Mesendoderm (in vitro differentiated cells): ENCODE measurements at regions not wholly inside any gene's neighbourhood (a gene's known extent, or its start where the extent isn't known, plus 50 kb on each side); places are given as distances from the start of the nearest gene placed in this dataset.
"Not testable (repeated sequence)": the region's sequence is repeated elsewhere in the genome, so short reads cannot be mapped to it uniquely, and the experiment has no call there.

Source experiments
- DNase-seq: peaks from one replicate; pipeline ENCODE4 v3.0.0; 2013
- H2AK5ac ChIP-seq: 2 replicates; pipeline ENCODE4 v1.6.1; 2013; ENCODE audit warnings: low read length, inconsistent platforms
- H2BK120ac ChIP-seq: 2 replicates; pipeline ENCODE4 v1.6.1; 2013; ENCODE audit warnings: low read depth, mild to moderate bottlenecking, low read length, moderate library complexity, mixed read lengths
- H2BK15ac ChIP-seq: replicated peaks from 2 replicates; pipeline ENCODE4 v1.6.1; 2013; ENCODE audit warnings: low read depth, mild to moderate bottlenecking, moderate library complexity
- H2BK5ac ChIP-seq: 2 replicates; pipeline ENCODE4 v1.6.1; 2013; ENCODE audit warnings: low read length, inconsistent platforms
- H3K18ac ChIP-seq: 2 replicates; pipeline ENCODE4 v1.6.1; 2013; ENCODE audit warnings: mild to moderate bottlenecking, low read length, mixed read lengths
- H3K23ac ChIP-seq: one replicate; pipeline ENCODE4 v1.6.1; 2013; ENCODE audit warnings: low read length
- H3K27ac ChIP-seq: 2 replicates; pipeline ENCODE4 v1.5.1; 2013; ENCODE audit warnings: low read depth, mild to moderate bottlenecking, inconsistent platforms, low read length, moderate library complexity
- H3K27me3 ChIP-seq: 2 replicates; pipeline ENCODE4 v1.6.1; 2013; ENCODE audit warnings: low read length, control low read depth, mild to moderate bottlenecking, inconsistent platforms; ENCODE audit not compliant: insufficient read depth, poor library complexity
- H3K36me3 ChIP-seq: 2 replicates; pipeline ENCODE4 v1.6.1; 2013; ENCODE audit warnings: low read length, inconsistent platforms; ENCODE audit not compliant: control insufficient read depth, insufficient read depth
- H3K4ac ChIP-seq: one replicate; pipeline ENCODE4 v1.6.1; 2013; ENCODE audit warnings: low read depth, mild to moderate bottlenecking, low read length, moderate library complexity
- H3K4me1 ChIP-seq: 2 replicates; pipeline ENCODE4 v1.6.1; 2013; ENCODE audit warnings: low read depth, low read length, inconsistent platforms; ENCODE audit not compliant: control insufficient read depth
- H3K4me2 ChIP-seq: 2 replicates; pipeline ENCODE4 v1.6.1; 2013; ENCODE audit warnings: low read length
- H3K4me3 ChIP-seq: 2 replicates; pipeline ENCODE4 v1.5.1; 2013; ENCODE audit warnings: mild to moderate bottlenecking, low read length
- H3K56ac ChIP-seq: one replicate; pipeline ENCODE4 v1.6.1; 2013; ENCODE audit warnings: low read length
- H3K79me1 ChIP-seq: 2 replicates; pipeline ENCODE4 v1.6.1; 2013; ENCODE audit warnings: low read length, inconsistent platforms
- H3K79me2 ChIP-seq: 2 replicates; pipeline ENCODE4 v1.6.1; 2013; ENCODE audit warnings: mild to moderate bottlenecking, low read length; ENCODE audit not compliant: control insufficient read depth, insufficient read depth
- H3K9ac ChIP-seq: 2 replicates; pipeline ENCODE4 v1.6.1; 2013; ENCODE audit warnings: low read length, inconsistent platforms
- H4K5ac ChIP-seq: one replicate; pipeline ENCODE4 v1.6.1; 2013; ENCODE audit warnings: low read length
- H4K8ac ChIP-seq: one replicate; pipeline ENCODE4 v1.6.1; 2013; ENCODE audit warnings: low read depth, mild to moderate bottlenecking, control low read depth, low read length, moderate library complexity
- WGBS: extraction: QIAGEN DNeasy Blood & Tissue Kit; methylation state at CpG from one replicate; pipeline ENCODE4 v1.1.7; 2013; ENCODE audit warnings: low lambda C conversion rate, missing lambda C conversion rate; ENCODE audit not compliant: insufficient coverage; ENCODE audit errors: extremely low coverage; 5-methylcytosine and 5-hydroxymethylcytosine counted together

DNA sequence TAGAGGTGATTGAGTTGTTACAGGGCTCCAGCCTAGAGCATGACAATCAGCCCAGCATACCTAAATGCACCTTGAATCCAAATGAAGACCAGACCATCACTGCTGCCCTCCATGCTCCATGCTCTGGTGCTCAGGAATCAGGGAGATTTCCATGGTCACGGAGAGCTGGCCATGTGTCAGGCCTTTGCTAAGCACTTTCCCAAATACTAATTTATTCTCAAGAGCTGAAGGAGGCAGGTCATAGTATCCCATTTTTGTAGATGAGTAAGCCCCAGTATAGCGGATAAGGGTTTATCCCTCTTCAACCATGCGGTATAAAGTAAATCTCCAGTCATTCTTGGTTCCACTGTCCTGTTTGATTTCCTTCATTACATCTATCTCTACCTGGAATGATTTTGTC lies 240.8 kb downstream of the TFAP2A start:
- no peaks in the 10 kb centered on the region for H3K4me1 ChIP-seq
- H3K27me3 ChIP-seq, result no peaks in the 10 kb centered on the region
- H3K4me3 ChIP-seq, result no peak overlapping the region
- no CpG with 5 or more reads among the region's 3 CpGs for WGBS
- H3K79me2 ChIP-seq, result no peaks in the 10 kb centered on the region
- H3K9ac ChIP-seq, result no peak overlapping the region
- no peak overlapping the region for H3K27ac ChIP-seq
- no peak overlapping the region for H2BK15ac ChIP-seq
- H2BK120ac ChIP-seq, result no peak overlapping the region
- H4K5ac ChIP-seq, result no peak overlapping the region
- no peak overlapping the region for H3K23ac ChIP-seq
- no peak overlapping the region for H2AK5ac ChIP-seq
- no peaks in the 10 kb centered on the region for H3K79me1 ChIP-seq
- no peaks in the 10 kb centered on the region for H3K36me3 ChIP-seq
- no peak overlapping the region for H3K4me2 ChIP-seq
- H3K18ac ChIP-seq, result no peak overlapping the region
- no peak overlapping the region for H2BK5ac ChIP-seq
- no peak overlapping the region for H3K56ac ChIP-seq
- DNase-seq, result no peak
- H3K4ac ChIP-seq, result no peak overlapping the region
- H4K8ac ChIP-seq, result no peak overlapping the region

GRCh38 chr6:10171706-10172105 lies 243.2 kb downstream of the TFAP2A start:
- not testable (repeated sequence) for H3K18ac ChIP-seq, H3K27ac ChIP-seq, H4K8ac ChIP-seq, H3K56ac ChIP-seq, H3K36me3 ChIP-seq, H3K27me3 ChIP-seq, DNase-seq, H3K9ac ChIP-seq, H3K4ac ChIP-seq, H3K4me2 ChIP-seq, H3K23ac ChIP-seq, H3K4me3 ChIP-seq, H2BK5ac ChIP-seq, H3K4me1 ChIP-seq, H4K5ac ChIP-seq, H3K79me2 ChIP-seq, H3K79me1 ChIP-seq, H2BK15ac ChIP-seq, H2BK120ac ChIP-seq, H2AK5ac ChIP-seq
- WGBS, result no CpG with 5 or more reads among the region's 29 CpGs

- H4K5ac ChIP-seq, result no peak overlapping the region
- H3K4me2 ChIP-seq, result no peak overlapping the region
- no CpG with 5 or more reads among the region's 5 CpGs for WGBS
Measured at GRCh38 chr6:10170816-10171215, 244.1 kb downstream of the TFAP2A start.

DNA sequence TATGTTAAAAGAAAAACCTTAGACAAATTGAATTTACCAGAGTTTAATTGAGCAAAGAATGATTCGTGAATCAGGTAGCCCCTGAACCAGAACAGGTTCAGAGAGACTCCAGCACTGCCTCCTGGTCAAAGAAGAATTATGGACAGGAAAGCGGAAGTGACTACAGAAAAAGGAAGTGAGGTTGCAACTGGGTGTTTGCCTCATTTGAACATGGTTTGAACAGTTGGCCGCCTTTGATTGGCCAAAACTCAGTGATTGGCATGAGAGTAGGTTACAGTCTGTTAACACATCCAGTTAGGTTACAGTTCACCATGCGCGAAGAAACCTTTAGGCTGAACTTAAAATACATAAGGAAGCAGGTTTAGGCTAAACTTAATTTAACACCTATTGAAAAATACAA lies 248.8 kb downstream of the TFAP2A start:
- Histone ChIP-seq H3K36me3 (no peaks in the 10 kb centered on the region), H3K56ac (no peak overlapping the region), H2BK15ac (no peak overlapping the region), H4K5ac (no peak overlapping the region), H4K8ac (no peak overlapping the region), H3K4ac (no peak overlapping the region), H3K9ac (no peak overlapping the region), H3K4me2 (no peak overlapping the region), H2AK5ac (no peak overlapping the region), H3K4me3 (no peak overlapping the region), H3K4me1 (no peaks in the 10 kb centered on the region), H3K23ac (no peak overlapping the region), H3K27me3 (no peaks in the 10 kb centered on the region), H3K18ac (no peak overlapping the region), H3K79me2 (no peaks in the 10 kb centered on the region), H2BK5ac (no peak overlapping the region), H2BK120ac (no peak overlapping the region), H3K79me1 (no peaks in the 10 kb centered on the region), H3K27ac (no peak overlapping the region)
- WGBS, result no CpG with 5 or more reads among the region's 5 CpGs
- DNase-seq, result no peak

More at GRCh38 chr6:10170816-10171215, 244.1 kb downstream of the TFAP2A start:
- Histone ChIP-seq H3K23ac (no peak overlapping the region), H3K27ac (no peak overlapping the region), H3K9ac (no peak overlapping the region), H3K79me2 (no peaks in the 10 kb centered on the region), H3K79me1 (no peaks in the 10 kb centered on the region), H2AK5ac (no peak overlapping the region), H3K4ac (no peak overlapping the region), H4K8ac (no peak overlapping the region), H3K4me1 (no peaks in the 10 kb centered on the region), H3K36me3 (no peaks in the 10 kb centered on the region), H3K27me3 (no peaks in the 10 kb centered on the region), H2BK15ac (no peak overlapping the region), H3K4me3 (no peak overlapping the region), H3K18ac (no peak overlapping the region), H2BK5ac (no peak overlapping the region), H2BK120ac (no peak overlapping the region), H3K56ac (no peak overlapping the region)
- no peak for DNase-seq

- H3K27me3 ChIP-seq, result no peaks in the 10 kb centered on the region
- H3K36me3 ChIP-seq, result no peaks in the 10 kb centered on the region
- H3K4me1 ChIP-seq, result no peaks in the 10 kb centered on the region
- no peak overlapping the region for H3K18ac ChIP-seq
- no peak for DNase-seq
- H2BK15ac ChIP-seq, result no peak overlapping the region
- no peak overlapping the region for H2AK5ac ChIP-seq
- no peak overlapping the region for H3K4ac ChIP-seq
- no peak overlapping the region for H3K4me3 ChIP-seq
- peak overlapping the region; percentile 17 for H3K56ac ChIP-seq
- no peak overlapping the region for H4K5ac ChIP-seq
- no CpG with 5 or more reads among the region's 14 CpGs for WGBS
- no peak overlapping the region for H2BK5ac ChIP-seq
- no peaks in the 10 kb centered on the region for H3K79me1 ChIP-seq
- no peaks in the 10 kb centered on the region for H3K79me2 ChIP-seq
- H3K4me2 ChIP-seq, result no peak overlapping the region
- H4K8ac ChIP-seq, result no peak overlapping the region
- no peak overlapping the region for H3K27ac ChIP-seq
- H2BK120ac ChIP-seq, result no peak overlapping the region
- H3K9ac ChIP-seq, result no peak overlapping the region
- no peak overlapping the region for H3K23ac ChIP-seq
Measured at GRCh38 chr6:10163203-10163962, 251.5 kb downstream of the TFAP2A start.

GRCh38 chr6:10156875-10157274 lies 258.0 kb downstream of the TFAP2A start:
- Histone ChIP-seq H3K4me2 (no peak overlapping the region), H3K4me3 (no peak overlapping the region), H3K23ac (no peak overlapping the region), H2BK5ac (no peak overlapping the region), H3K79me2 (no peaks in the 10 kb centered on the region), H3K27ac (no peak overlapping the region), H3K4ac (no peak overlapping the region), H4K8ac (no peak overlapping the region), H3K79me1 (no peaks in the 10 kb centered on the region), H3K18ac (no peak overlapping the region), H3K56ac (no peak overlapping the region), H3K27me3 (no peaks in the 10 kb centered on the region), H4K5ac (no peak overlapping the region), H2BK120ac (no peak overlapping the region), H2AK5ac (no peak overlapping the region), H2BK15ac (no peak overlapping the region), H3K9ac (no peak overlapping the region), H3K36me3 (no peaks in the 10 kb centered on the region), H3K4me1 (no peaks in the 10 kb centered on the region)
- WGBS, result no CpG with 5 or more reads among the region's 4 CpGs
- no peak for DNase-seq
